NT2/D1 (cell line): ENCODE measurements at regions not wholly inside any gene's neighbourhood (a gene's known extent, or its start where the extent isn't known, plus 50 kb on each side); places are given as distances from the start of the nearest gene placed in this dataset.

ENCODE experiments used
- DNase-seq: peaks from one replicate; pipeline ENCODE4 v3.0.0-alpha.2; 2011; ENCODE audit warnings: low read depth, low spot score
- H3K27me3 ChIP-seq: 2 replicates; pipeline ENCODE4 v1.6.0; 2011; ENCODE audit warnings: mild to moderate bottlenecking; ENCODE audit not compliant: insufficient read length, insufficient read depth
- H3K36me3 ChIP-seq: 2 replicates; pipeline ENCODE4 v1.6.1; 2011; ENCODE audit warnings: mild to moderate bottlenecking, low read length, mixed read lengths; ENCODE audit not compliant: insufficient read depth, insufficient read length
- H3K4me1 ChIP-seq: 2 replicates; pipeline ENCODE4 v1.5.1; 2011; ENCODE audit not compliant: insufficient read depth, insufficient read length
- H3K4me3 ChIP-seq: 2 replicates; pipeline ENCODE4 v1.5.1; 2011; ENCODE audit warnings: low read depth; ENCODE audit not compliant: insufficient read length
- H3K9ac ChIP-seq: 2 replicates; pipeline ENCODE4 v1.6.0; 2011; ENCODE audit warnings: low read depth; ENCODE audit not compliant: insufficient read length
- H3K9me3 ChIP-seq: 2 replicates; pipeline ENCODE4 v1.5.1; 2011; ENCODE audit warnings: mild to moderate bottlenecking, low read length; ENCODE audit not compliant: insufficient read depth
- SUZ12 ChIP-seq: IDR thresholded peaks from 2 replicates; pipeline ENCODE4 v1.6.1; 2011; ENCODE audit not compliant: insufficient read length, insufficient read depth; ENCODE audit errors: extremely low read depth
- YY1 ChIP-seq: IDR thresholded peaks from 2 replicates; pipeline ENCODE4 v1.6.1; 2011; ENCODE audit not compliant: insufficient read length, insufficient read depth
- ZNF274 ChIP-seq: IDR thresholded peaks from 2 replicates; pipeline ENCODE4 v1.6.1; 2011; ENCODE audit warnings: mild to moderate bottlenecking, low read depth, low read length

DNA sequence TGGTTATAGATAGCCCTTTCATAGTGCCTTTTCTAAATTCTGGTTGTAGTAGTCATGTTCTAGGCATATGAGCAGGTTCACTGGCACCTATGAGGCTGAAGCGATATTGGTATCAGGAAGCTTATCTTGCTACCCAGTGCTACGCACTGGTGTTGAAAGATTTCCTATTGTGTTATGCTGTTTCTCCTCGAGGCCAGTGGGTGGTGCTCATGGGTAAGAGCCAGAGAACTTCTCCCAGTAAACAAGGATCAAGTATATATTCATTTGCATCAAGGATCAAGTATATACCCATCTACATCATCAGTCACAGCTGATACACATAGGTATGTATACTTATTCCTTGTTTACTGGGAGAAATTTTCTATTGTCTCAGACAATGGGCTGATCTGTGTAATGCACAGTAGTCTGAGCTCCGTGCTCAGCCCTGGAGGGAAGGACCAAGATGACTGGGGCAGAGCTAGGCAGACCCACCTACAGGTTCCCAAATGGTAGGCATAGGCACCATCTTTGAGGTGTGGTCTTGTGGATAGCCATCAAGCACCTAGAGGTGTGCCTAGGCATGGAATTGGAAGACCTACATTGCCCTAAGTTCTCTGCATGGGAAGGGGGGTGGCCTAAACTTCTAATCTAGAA, 101.2 kb upstream of the GALNT13 start:
- no peak overlapping the region for H3K9ac ChIP-seq
- no peak overlapping the region for H3K4me3 ChIP-seq
- H3K9me3 ChIP-seq, result peaks cover 16% of the 10 kb centered on the region
- H3K27me3 ChIP-seq, result no peaks in the 10 kb centered on the region
- DNase-seq, result no peak
- H3K4me1 ChIP-seq, result no peaks in the 10 kb centered on the region
- no peaks in the 10 kb centered on the region for H3K36me3 ChIP-seq
- TF ChIP-seq ZNF274, result no peak
- no peak for TF ChIP-seq SUZ12
- TF ChIP-seq YY1, result no peak

- TF ChIP-seq ZNF274, result no peak
- H3K9ac ChIP-seq, result no peak overlapping the region
- H3K4me3 ChIP-seq, result no peak overlapping the region
- H3K4me1 ChIP-seq, result no peaks in the 10 kb centered on the region
- H3K9me3 ChIP-seq, result no peaks in the 10 kb centered on the region
- H3K27me3 ChIP-seq, result no peaks in the 10 kb centered on the region
- no peak for DNase-seq
- no peaks in the 10 kb centered on the region for H3K36me3 ChIP-seq
Measured at GRCh38 chr2:153780241-153780640, 91.5 kb upstream of the GALNT13 start.

GRCh38 chr2:153786016-153786415, 85.7 kb upstream of the GALNT13 start:
- H3K9me3 ChIP-seq, result no peaks in the 10 kb centered on the region
- no peak overlapping the region for H3K4me3 ChIP-seq
- TF ChIP-seq YY1 (no peak), ZNF274 (no peak), SUZ12 (no peak)
- no peak for DNase-seq
- no peaks in the 10 kb centered on the region for H3K27me3 ChIP-seq
- H3K36me3 ChIP-seq, result no peaks in the 10 kb centered on the region
- no peak overlapping the region for H3K9ac ChIP-seq
- H3K4me1 ChIP-seq, result no peaks in the 10 kb centered on the region

DNA sequence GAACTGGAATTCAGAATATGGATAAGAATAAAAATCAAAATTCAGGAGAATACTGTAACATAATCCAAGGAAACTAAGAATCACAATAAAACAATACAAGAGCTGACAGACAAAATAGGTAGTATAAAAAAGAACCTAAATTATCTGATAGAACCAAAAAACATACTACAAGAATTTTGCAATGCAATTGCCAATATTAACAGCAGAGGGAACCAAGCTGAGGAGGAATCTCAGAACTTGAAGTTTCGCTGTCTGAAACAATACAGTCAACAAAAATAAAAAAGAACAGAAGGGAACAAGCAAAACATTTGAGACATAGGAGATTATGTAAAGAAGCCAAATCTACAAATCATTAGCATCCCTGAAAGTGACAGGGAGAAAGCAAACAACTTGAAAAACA, 84.1 kb upstream of the GALNT13 start:
- H3K4me3 ChIP-seq, result no peak overlapping the region
- DNase-seq, result no peak
- H3K4me1 ChIP-seq, result no peaks in the 10 kb centered on the region
- no peaks in the 10 kb centered on the region for H3K27me3 ChIP-seq
- 0 out of 2 replicates have a peak, but pooled peaks cover 3% of the 10 kb centered on the region for H3K9me3 ChIP-seq
- no peaks in the 10 kb centered on the region for H3K36me3 ChIP-seq
- TF ChIP-seq ZNF274, result no peak
- no peak for TF ChIP-seq SUZ12
- TF ChIP-seq YY1, result no peak
- H3K9ac ChIP-seq, result no peak overlapping the region

DNA sequence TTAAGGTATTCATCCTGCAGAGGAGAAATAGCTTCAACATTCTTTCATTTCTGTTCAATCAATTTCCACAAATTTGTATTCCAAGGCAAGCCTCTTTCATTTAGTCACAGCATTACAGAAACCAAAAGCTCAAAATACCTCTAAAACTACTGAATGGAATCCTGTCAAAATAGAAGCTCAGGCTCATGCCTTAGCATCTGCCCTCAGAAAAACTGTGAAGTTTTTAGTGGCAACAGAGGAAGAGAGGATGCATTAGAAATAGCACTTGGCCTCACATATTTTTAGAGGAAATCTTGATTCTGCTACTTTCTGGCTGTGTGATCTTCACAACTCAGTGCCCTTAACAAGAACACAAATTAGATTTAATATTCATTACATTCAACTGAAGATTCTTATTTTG, 69.1 kb upstream of the GALNT13 start:
- H3K9ac ChIP-seq, result no peak overlapping the region
- no peak overlapping the region for H3K4me3 ChIP-seq
- H3K9me3 ChIP-seq, result no peaks in the 10 kb centered on the region
- DNase-seq, result no peak
- TF ChIP-seq YY1, result no peak
- TF ChIP-seq ZNF274, result no peak
- no peak for TF ChIP-seq SUZ12
- H3K27me3 ChIP-seq, result no peaks in the 10 kb centered on the region
- H3K4me1 ChIP-seq, result no peaks in the 10 kb centered on the region
- no peaks in the 10 kb centered on the region for H3K36me3 ChIP-seq

GRCh38 chr2:153808679-153809078, 63.0 kb upstream of the GALNT13 start:
- Histone ChIP-seq H3K36me3 (no peaks in the 10 kb centered on the region), H3K9me3 (no peaks in the 10 kb centered on the region), H3K4me3 (no peak overlapping the region), H3K9ac (no peak overlapping the region), H3K4me1 (no peaks in the 10 kb centered on the region), H3K27me3 (no peaks in the 10 kb centered on the region)
- no peak for DNase-seq
- TF ChIP-seq YY1 (no peak), SUZ12 (no peak), ZNF274 (no peak)

DNA sequence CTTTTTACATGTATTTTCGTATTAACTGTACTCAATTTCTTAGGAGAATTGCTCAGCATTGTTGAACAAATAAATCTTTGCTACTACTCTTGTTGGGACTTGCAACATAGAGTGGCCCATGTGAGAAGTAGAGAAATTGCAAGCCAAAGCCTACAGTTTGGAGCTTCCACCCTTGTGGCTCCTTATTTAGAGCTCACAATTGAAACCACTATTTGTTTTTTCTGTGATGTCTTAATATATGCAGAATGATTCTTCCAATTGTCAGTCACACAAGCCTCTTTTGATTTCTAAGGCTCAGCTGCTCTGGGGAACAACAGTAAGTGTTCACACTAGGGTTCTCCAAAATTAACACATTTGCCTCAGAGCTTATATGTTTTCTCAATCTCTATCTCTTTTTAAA, 60.2 kb upstream of the GALNT13 start:
- no peaks in the 10 kb centered on the region for H3K36me3 ChIP-seq
- no peaks in the 10 kb centered on the region for H3K27me3 ChIP-seq
- H3K9ac ChIP-seq, result no peak overlapping the region
- no peaks in the 10 kb centered on the region for H3K4me1 ChIP-seq
- TF ChIP-seq ZNF274 (no peak), SUZ12 (no peak), YY1 (no peak)
- H3K4me3 ChIP-seq, result no peak overlapping the region
- H3K9me3 ChIP-seq, result no peaks in the 10 kb centered on the region
- no peak for DNase-seq

DNA sequence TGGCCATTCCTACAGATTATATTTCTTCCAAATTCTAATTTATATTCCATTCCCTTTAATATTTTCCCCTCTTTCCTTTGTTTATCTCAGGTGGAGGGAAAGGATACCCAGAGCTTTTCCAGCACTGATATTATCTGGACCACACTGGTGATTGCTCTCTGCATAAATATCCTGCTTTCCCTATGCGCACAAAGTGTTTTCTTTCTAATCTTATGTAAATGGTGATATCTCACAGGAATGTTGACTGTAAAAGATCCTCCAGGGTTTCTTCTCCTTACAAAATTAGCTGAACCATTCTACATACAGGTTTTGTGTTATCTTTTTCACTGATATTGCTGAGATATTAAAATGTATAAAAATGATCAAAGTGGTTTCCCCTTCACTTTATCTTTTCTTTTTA, 59.1 kb upstream of the GALNT13 start:
- H3K27me3 ChIP-seq, result no peaks in the 10 kb centered on the region
- H3K4me3 ChIP-seq, result no peak overlapping the region
- H3K36me3 ChIP-seq, result no peaks in the 10 kb centered on the region
- H3K9me3 ChIP-seq, result no peaks in the 10 kb centered on the region
- no peaks in the 10 kb centered on the region for H3K4me1 ChIP-seq
- H3K9ac ChIP-seq, result no peak overlapping the region
- no peak for TF ChIP-seq YY1
- no peak for TF ChIP-seq SUZ12
- no peak for TF ChIP-seq ZNF274
- DNase-seq, result no peak
